HEK293T (cell line): ENCODE measurements at regions not wholly inside any gene's neighbourhood (a gene's known extent, or its start where the extent isn't known, plus 50 kb on each side); places are given as distances from the start of the nearest gene placed in this dataset.

Experiments used
- ARNT ChIP-seq: fragments of 450-650 bp; IDR thresholded peaks from 2 replicates; pipeline ENCODE4 v1.6.1; 2017; ENCODE audit warnings: mild to moderate bottlenecking
- BHLHE40 ChIP-seq: fragments of 450-650 bp; IDR thresholded peaks from 2 replicates; pipeline ENCODE4 v1.6.1; 2016; ENCODE audit warnings: mild to moderate bottlenecking, moderate library complexity, borderline replicate concordance
- ELF4 ChIP-seq: fragments of 450-650 bp; IDR thresholded peaks from 2 replicates; pipeline ENCODE4 v1.6.1; 2017; ENCODE audit warnings: antibody characterized with exemption
- FOXA1 ChIP-seq: fragments of 450-650 bp; IDR thresholded peaks from 2 replicates; pipeline ENCODE4 v1.6.1; 2016; ENCODE audit warnings: mild to moderate bottlenecking
- FOXM1 ChIP-seq: fragments of 450-650 bp; IDR thresholded peaks from 2 replicates; pipeline ENCODE4 v1.6.1; 2017; ENCODE audit warnings: mild to moderate bottlenecking, borderline replicate concordance
- L3MBTL2 ChIP-seq: fragments of 450-650 bp; conservative IDR thresholded peaks from 2 replicates; pipeline ENCODE4 v1.6.1; 2016; ENCODE audit warnings: mild to moderate bottlenecking
- LEF1 ChIP-seq: fragments of 450-650 bp; IDR thresholded peaks from 2 replicates; pipeline ENCODE4 v1.6.1; 2017; ENCODE audit warnings: mild to moderate bottlenecking, borderline replicate concordance
- NFRKB ChIP-seq: fragments of 450-650 bp; IDR thresholded peaks from 2 replicates; pipeline ENCODE4 v1.6.1; 2016; ENCODE audit warnings: mild to moderate bottlenecking, moderate library complexity
- SP1 ChIP-seq: fragments of 450-650 bp; IDR thresholded peaks from 2 replicates; pipeline ENCODE4 v1.6.1; 2017
- SUZ12 ChIP-seq: fragments of 450-650 bp; IDR thresholded peaks from 2 replicates; pipeline ENCODE4 v1.6.1; 2016; ENCODE audit warnings: mild to moderate bottlenecking
- TARDBP ChIP-seq: fragments of 450-650 bp; IDR thresholded peaks from 2 replicates; pipeline ENCODE4 v1.6.1; 2016
- ZNF384 ChIP-seq: fragments of 450-650 bp; IDR thresholded peaks from 2 replicates; pipeline ENCODE4 v1.6.1; 2016

DNA sequence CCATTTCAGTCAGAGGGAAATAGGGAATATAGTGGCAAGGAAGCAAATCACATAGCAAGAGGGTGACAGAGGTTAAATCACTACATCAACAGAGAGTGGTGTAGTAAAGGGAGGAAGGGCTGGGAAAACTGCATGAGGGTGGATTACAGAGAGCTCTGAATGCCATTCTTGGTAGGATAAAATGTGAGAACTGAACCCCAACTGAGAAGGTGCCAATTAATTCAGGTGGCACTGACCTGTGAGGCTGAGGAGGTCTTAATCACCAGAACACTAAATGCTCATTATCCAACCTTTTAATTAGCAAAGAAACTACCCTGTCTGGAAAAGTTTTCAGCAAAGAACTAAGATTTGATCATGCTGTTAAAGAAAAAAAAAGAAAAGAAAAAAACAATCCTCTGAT lies 202.7 kb downstream of the LRRN1 start:
- TF ChIP-seq SP1 (no peak), NFRKB (no peak), FOXA1 (no peak), FOXM1 (no peak), ELF4 (no peak), SUZ12 (no peak), ZNF384 (no peak), BHLHE40 (no peak), LEF1 (no peak), L3MBTL2 (no peak), TARDBP (no peak), ARNT (no peak)
